A549 (cell line): ENCODE measurements at regions not wholly inside any gene's neighbourhood (a gene's known extent, or its start where the extent isn't known, plus 50 kb on each side); places are given as distances from the start of the nearest gene placed in this dataset.
A peak's percentile ranks its signal among the peaks of the same experiment; 100 is the strongest.

Experiments used
- ATAC-seq, 2 experiments: fragments of 200-7000 bp in 1 of 2; fragments of >200 bp in 1 of 2; cut with Nextera tagmentation in 1 of 2; cut with Tn5 transposase in 1 of 2; 3 replicates each; pipeline versions ENCODE4 v1.8.0 to v1.9.1; 2018 to 2020; ENCODE audit warnings: mild to moderate bottlenecking in 1 of 2, moderate library complexity in 1 of 2
- CTCF ChIA-PET: fragments of 300-600 bp; sonication (Branson Sonifier 250); formaldehyde crosslinking; extraction: SDS; loops from one replicate; lab custom pipeline; 2021; ENCODE audit warnings: antibody characterized with exemption, inconsistent platforms; lab: Yijun Ruan, JAX
- POLR2A ChIA-PET: fragments of 350-600 bp; formaldehyde crosslinking; extraction: SDS; loops from one replicate; lab custom pipeline; 2021; ENCODE audit warnings: antibody characterized with exemption, inconsistent platforms; lab: Yijun Ruan, JAX
- DNase-seq, 2 experiments: peaks; one replicate each; pipeline versions ENCODE4 v3.0.0 to v3.0.0-alpha.2; 2011 to 2016; ENCODE audit warnings: low read depth in 1 of 2, low spot score in 1 of 2
- FAIRE-seq: peaks from 2 replicates; lab custom pipeline; 2011; peaks lifted over from hg19 to GRCh38; lab: Jason Lieb, UNC
- H3K27ac ChIP-seq, 2 experiments: fragments of >200 bp; sonication (Bioruptor Twin); formaldehyde crosslinking; 3 replicates each; pipeline ENCODE4 v1.5.1; 2016 to 2017
- H3K4me1 ChIP-seq: fragments of >200 bp; sonication (Bioruptor Twin); formaldehyde crosslinking; 3 replicates; pipeline ENCODE4 v1.6.1; 2016
- H3K4me2 ChIP-seq: fragments of >200 bp; sonication (Bioruptor Twin); formaldehyde crosslinking; 3 replicates; pipeline ENCODE4 v1.6.1; 2016
- H3K4me3 ChIP-seq: fragments of >200 bp; sonication (Bioruptor Twin); formaldehyde crosslinking; 3 replicates; pipeline ENCODE4 v1.5.1; 2016
- H3K9me3 ChIP-seq: fragments of >200 bp; sonication (Bioruptor Twin); formaldehyde crosslinking; 3 replicates; pipeline ENCODE4 v1.6.1; 2016
- CBX2 ChIP-seq: fragments of 200-600 bp; sonication (generic); IDR thresholded peaks from 2 replicates; pipeline ENCODE4 v1.6.1; 2016; ENCODE audit warnings: low read depth, mild to moderate bottlenecking, borderline replicate concordance
- EHF ChIP-seq: fragments of 250-450 bp; sonication (Bioruptor Pico); IDR thresholded peaks from 2 replicates; pipeline ENCODE4 v1.5.0; 2020; ENCODE audit warnings: mild to moderate bottlenecking
- HDAC2 ChIP-seq: fragments of 200-600 bp; sonication (generic); IDR thresholded peaks from 2 replicates; pipeline ENCODE4 v1.6.1; 2016
- HOXA7 ChIP-seq: fragments of 250-450 bp; sonication (Bioruptor Pico); IDR thresholded peaks from 2 replicates; pipeline ENCODE4 v1.5.0; 2020; ENCODE audit warnings: mild to moderate bottlenecking, moderate library complexity
- HOXB5 ChIP-seq: fragments of 250-450 bp; sonication (Bioruptor Pico); IDR thresholded peaks from 2 replicates; pipeline ENCODE4 v1.5.0; 2020; ENCODE audit warnings: mild to moderate bottlenecking, moderate library complexity
- JUN ChIP-seq, 2 experiments: fragments of >200 bp; sonication (Bioruptor Twin); formaldehyde crosslinking; IDR thresholded peaks; 2 replicates in 1 of 2; 3 replicates in 1 of 2; pipeline ENCODE4 v1.6.1; 2016 to 2017
- KDM1A ChIP-seq: fragments of 200-600 bp; sonication (generic); IDR thresholded peaks from 2 replicates; pipeline ENCODE4 v1.6.1; 2016; ENCODE audit warnings: low read depth, mild to moderate bottlenecking
- MAFK ChIP-seq: fragments of 450-650 bp; IDR thresholded peaks from 2 replicates; pipeline ENCODE4 v1.6.1; 2014; ENCODE audit not compliant: partially characterized antibody
- MAZ ChIP-seq: fragments of 150-350 bp; IDR thresholded peaks from 2 replicates; pipeline ENCODE4 v1.6.1; 2014; ENCODE audit warnings: antibody characterized with exemption, low read depth, low read length, borderline replicate concordance
- MYC ChIP-seq: IDR thresholded peaks from 2 replicates; pipeline ENCODE4 v1.6.1; 2012; ENCODE audit warnings: mild to moderate bottlenecking, inconsistent platforms, low read length, improper control_type of control experiment, borderline replicate concordance
- NFE2L2 ChIP-seq: fragments of 150-350 bp; conservative IDR thresholded peaks from 2 replicates; pipeline ENCODE4 v1.6.1; 2014; ENCODE audit warnings: low read length
- NPAS2 ChIP-seq: fragments of 250-450 bp; sonication (Bioruptor Pico); IDR thresholded peaks from 2 replicates; pipeline ENCODE4 v1.8.0; 2022; ENCODE audit warnings: mild to moderate bottlenecking, moderate library complexity, borderline replicate concordance
- NR3C1 ChIP-seq: fragments of >200 bp; sonication (Bioruptor Twin); formaldehyde crosslinking; IDR thresholded peaks from 3 replicates; pipeline ENCODE4 v1.6.1; 2017
- RAD21 ChIP-seq, 2 experiments: fragments of >200 bp in 1 of 2; sonication (Bioruptor Twin) in 1 of 2; formaldehyde crosslinking in 1 of 2; IDR thresholded peaks in 1 of 2; conservative IDR thresholded peaks in 1 of 2; 2 replicates in 1 of 2; 3 replicates in 1 of 2; pipeline ENCODE4 v1.6.1; 2012 to 2018; ENCODE audit warnings: inconsistent platforms in 1 of 2
- ZNF302 ChIP-seq: fragments of 250-450 bp; sonication (Bioruptor Pico); IDR thresholded peaks from 2 replicates; pipeline ENCODE4 v1.9.0; 2021; ENCODE audit warnings: inconsistent platforms, mild to moderate bottlenecking, moderate library complexity
- ZSCAN20 ChIP-seq: fragments of 250-450 bp; sonication (Bioruptor Pico); IDR thresholded peaks from 2 replicates; pipeline ENCODE4 v1.8.0; 2022; ENCODE audit warnings: mild to moderate bottlenecking, moderate library complexity
- WGBS: methylation state at CpG from one replicate; pipeline ENCODE4 v1.1.6; 2017; ENCODE audit errors: missing lambda C conversion rate; 5-methylcytosine and 5-hydroxymethylcytosine counted together
- TF ChIP-seq, protein P1 (sequence below): fragments of >200 bp; sonication (Bioruptor Twin); formaldehyde crosslinking; IDR thresholded peaks from 3 replicates; pipeline ENCODE4 v1.5.1; 2016
- TF ChIP-seq, protein P2 (sequence below): fragments of >200 bp; sonication (Bioruptor Twin); formaldehyde crosslinking; IDR thresholded peaks from 2 replicates; pipeline ENCODE4 v1.6.1; 2016
- TF ChIP-seq, protein P3 (sequence below): fragments of 150-350 bp; IDR thresholded peaks from 2 replicates; pipeline ENCODE4 v1.6.1; 2014; ENCODE audit warnings: low read depth, mild to moderate bottlenecking, low read length
- TF ChIP-seq, protein P4 (sequence below): fragments of 250-450 bp; sonication (Bioruptor Pico); IDR thresholded peaks from 2 replicates; pipeline ENCODE4 v1.5.0; 2021; ENCODE audit warnings: mild to moderate bottlenecking, moderate library complexity, borderline replicate concordance

DNA sequence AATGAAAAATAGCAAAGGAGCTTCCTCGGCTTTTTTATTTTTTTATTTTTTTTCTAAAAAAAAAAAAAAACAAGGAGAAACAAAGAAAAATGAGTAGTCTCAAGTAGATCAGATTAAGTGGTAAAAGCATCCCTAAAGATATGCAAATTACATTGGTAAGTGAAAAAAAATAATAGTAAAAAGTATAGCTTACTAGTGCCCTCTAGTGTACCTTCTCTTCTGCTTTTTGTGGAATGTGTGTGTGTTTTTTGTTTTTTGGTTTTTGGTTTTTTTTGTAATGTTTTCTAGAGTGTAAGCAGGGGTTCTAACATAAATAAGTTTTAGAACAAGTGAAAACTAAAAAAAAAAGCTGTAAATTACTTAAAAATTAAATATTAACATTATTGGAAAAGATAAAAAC is 1062.0 kb downstream of the HACE1 start:
- ChIA-PET CTCF (interaction anchor here (0.7 kb wide), 1 partner anchor 824 kb away, joined by 4 read pairs; no protein-coding TSS in a partner anchor), POLR2A (interaction anchor here (0.6 kb wide), 1 partner anchor 671 kb away, joined by 3 read pairs; no protein-coding TSS in a partner anchor)
- H3K4me2 ChIP-seq = no peak overlapping the region
- 0% methylated on average over 1 of the region's 1 CpG for WGBS
- DNase-seq (no peak), FAIRE-seq (no peak)
- no peaks in the 10 kb centered on the region for H3K4me1 ChIP-seq
- no peak overlapping the region for H3K27ac ChIP-seq
- TF ChIP-seq RAD21 (conservative IDR thresholded peaks at IDR 0.05 in 1 of 2, IDR thresholded peaks at IDR 0.05 in 1 of 2) (0 out of 5 replicates have a peak, but pooled peaks of 1 of the 2 experiments have one; percentile 8), MAZ (no peak)
- TF ChIP-seq, protein P1, sequence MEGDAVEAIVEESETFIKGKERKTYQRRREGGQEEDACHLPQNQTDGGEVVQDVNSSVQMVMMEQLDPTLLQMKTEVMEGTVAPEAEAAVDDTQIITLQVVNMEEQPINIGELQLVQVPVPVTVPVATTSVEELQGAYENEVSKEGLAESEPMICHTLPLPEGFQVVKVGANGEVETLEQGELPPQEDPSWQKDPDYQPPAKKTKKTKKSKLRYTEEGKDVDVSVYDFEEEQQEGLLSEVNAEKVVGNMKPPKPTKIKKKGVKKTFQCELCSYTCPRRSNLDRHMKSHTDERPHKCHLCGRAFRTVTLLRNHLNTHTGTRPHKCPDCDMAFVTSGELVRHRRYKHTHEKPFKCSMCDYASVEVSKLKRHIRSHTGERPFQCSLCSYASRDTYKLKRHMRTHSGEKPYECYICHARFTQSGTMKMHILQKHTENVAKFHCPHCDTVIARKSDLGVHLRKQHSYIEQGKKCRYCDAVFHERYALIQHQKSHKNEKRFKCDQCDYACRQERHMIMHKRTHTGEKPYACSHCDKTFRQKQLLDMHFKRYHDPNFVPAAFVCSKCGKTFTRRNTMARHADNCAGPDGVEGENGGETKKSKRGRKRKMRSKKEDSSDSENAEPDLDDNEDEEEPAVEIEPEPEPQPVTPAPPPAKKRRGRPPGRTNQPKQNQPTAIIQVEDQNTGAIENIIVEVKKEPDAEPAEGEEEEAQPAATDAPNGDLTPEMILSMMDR = peak; percentile 39
- TF ChIP-seq, protein P2, sequence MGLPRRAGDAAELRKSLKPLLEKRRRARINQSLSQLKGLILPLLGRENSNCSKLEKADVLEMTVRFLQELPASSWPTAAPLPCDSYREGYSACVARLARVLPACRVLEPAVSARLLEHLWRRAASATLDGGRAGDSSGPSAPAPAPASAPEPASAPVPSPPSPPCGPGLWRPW = no peak
- TF ChIP-seq, all 56 proteins: peak for 2
- no peak for ATAC-seq
- H3K4me3 ChIP-seq = no peak overlapping the region
- H3K9me3 ChIP-seq = no peaks in the 10 kb centered on the region

DNA sequence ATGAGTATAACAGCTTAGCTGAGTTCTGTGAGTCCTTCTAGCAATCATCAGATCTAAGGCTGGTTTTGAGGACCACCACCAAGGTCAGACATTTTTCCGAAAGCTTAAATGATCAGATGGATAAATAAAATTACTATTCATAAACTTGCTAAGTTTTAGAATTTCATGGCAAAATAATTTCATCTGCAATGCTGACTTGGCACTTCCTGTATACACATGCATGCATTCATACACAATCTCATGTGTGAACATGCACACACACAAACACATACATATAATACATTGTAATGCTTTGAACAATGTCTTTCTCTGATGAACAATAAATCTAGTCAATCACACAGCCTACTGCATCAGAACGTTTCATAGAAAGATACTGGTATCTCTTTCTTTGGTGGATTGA is 1068.3 kb downstream of the HACE1 start:
- no peak for TF ChIP-seq JUN (IDR thresholded peaks at IDR 0.05)
- no peak for TF ChIP-seq CBX2
- peak; percentile 45 for TF ChIP-seq MAFK
- TF ChIP-seq, all 56 proteins: peak for 1
- ATAC-seq (no peak), FAIRE-seq (no peak), DNase-seq (no peak)
- no peak overlapping the region for H3K4me3 ChIP-seq
- no peaks in the 10 kb centered on the region for H3K9me3 ChIP-seq
- no peak overlapping the region for H3K27ac ChIP-seq
- WGBS = 15% methylated on average over 2 of the region's 2 CpGs
- POLR2A ChIA-PET = no interaction called here
- CTCF ChIA-PET = no interaction called here
- no peaks in the 10 kb centered on the region for H3K4me1 ChIP-seq
- H3K4me2 ChIP-seq = no peak overlapping the region

DNA sequence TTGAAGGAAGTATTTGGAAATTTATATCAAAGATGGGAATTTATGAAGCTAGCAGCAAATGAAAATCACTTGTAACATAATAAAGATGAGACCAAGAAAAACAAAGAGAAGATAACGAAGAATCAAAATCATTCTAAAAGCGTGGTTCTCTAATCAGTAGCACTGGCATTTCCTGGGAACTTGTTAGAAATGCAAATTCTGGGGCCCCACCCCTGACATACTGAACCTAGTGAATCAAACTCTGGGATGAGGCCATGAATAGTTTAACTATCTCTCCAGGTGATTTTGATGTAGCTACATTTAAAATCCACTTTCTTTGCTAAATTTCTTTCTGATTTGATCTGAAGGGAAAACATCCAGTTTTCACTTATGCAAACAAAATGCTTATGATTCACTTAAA is 1075.6 kb downstream of the HACE1 start:
- Histone ChIP-seq H3K4me1 (no peaks in the 10 kb centered on the region), H3K9me3 (no peaks in the 10 kb centered on the region), H3K4me3 (no peak overlapping the region), H3K27ac (no peak overlapping the region), H3K4me2 (no peak overlapping the region)
- no peak for DNase-seq
- ATAC-seq = no peak
- no peak for TF ChIP-seq HDAC2
- no peak for TF ChIP-seq MAFK
- no peak for TF ChIP-seq NPAS2 (CRISPR knock-in tag)
- no peak for TF ChIP-seq NFE2L2
- no peak for TF ChIP-seq EHF (CRISPR knock-in tag)
- TF ChIP-seq, protein P1 = no peak
- TF ChIP-seq, protein P2 = no peak
- no peak for TF ChIP-seq CBX2
- TF ChIP-seq ZSCAN20 = no peak
- TF ChIP-seq HOXB5 (CRISPR knock-in tag) = no peak
- TF ChIP-seq KDM1A = no peak
- TF ChIP-seq, protein P3, sequence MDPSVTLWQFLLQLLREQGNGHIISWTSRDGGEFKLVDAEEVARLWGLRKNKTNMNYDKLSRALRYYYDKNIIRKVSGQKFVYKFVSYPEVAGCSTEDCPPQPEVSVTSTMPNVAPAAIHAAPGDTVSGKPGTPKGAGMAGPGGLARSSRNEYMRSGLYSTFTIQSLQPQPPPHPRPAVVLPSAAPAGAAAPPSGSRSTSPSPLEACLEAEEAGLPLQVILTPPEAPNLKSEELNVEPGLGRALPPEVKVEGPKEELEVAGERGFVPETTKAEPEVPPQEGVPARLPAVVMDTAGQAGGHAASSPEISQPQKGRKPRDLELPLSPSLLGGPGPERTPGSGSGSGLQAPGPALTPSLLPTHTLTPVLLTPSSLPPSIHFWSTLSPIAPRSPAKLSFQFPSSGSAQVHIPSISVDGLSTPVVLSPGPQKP = no peak
- TF ChIP-seq NR3C1 = no peak
- no peak for TF ChIP-seq MYC
- no peak for TF ChIP-seq ZNF302 (CRISPR knock-in tag)
- TF ChIP-seq, protein P4, sequence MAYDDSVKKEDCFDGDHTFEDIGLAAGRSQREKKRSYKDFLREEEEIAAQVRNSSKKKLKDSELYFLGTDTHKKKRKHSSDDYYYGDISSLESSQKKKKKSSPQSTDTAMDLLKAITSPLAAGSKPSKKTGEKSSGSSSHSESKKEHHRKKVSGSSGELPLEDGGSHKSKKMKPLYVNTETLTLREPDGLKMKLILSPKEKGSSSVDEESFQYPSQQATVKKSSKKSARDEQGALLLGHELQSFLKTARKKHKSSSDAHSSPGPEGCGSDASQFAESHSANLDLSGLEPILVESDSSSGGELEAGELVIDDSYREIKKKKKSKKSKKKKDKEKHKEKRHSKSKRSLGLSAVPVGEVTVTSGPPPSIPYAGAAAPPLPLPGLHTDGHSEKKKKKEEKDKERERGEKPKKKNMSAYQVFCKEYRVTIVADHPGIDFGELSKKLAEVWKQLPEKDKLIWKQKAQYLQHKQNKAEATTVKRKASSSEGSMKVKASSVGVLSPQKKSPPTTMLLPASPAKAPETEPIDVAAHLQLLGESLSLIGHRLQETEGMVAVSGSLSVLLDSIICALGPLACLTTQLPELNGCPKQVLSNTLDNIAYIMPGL (CRISPR knock-in tag) = no peak
- no peak for TF ChIP-seq HOXA7 (CRISPR knock-in tag)
- FAIRE-seq = no peak
- WGBS = 5% methylated on average over 2 of the region's 2 CpGs
- ChIA-PET POLR2A (no interaction called here), CTCF (no interaction called here)
